Suprapubic skin (tissue), 4 donors: ENCODE measurements at regions not wholly inside any gene's neighbourhood (a gene's known extent, or its start where the extent isn't known, plus 50 kb on each side); places are given as distances from the start of the nearest gene placed in this dataset.

Experiments
- DNase-seq, 2 donors: peaks; one replicate each; pipeline ENCODE4 v3.0.0-alpha.2; 2019; ENCODE audit warnings: low spot score in 2 of 2
- H3K27ac ChIP-seq: fragments of 200-600 bp; sonication (generic); one replicate; pipeline ENCODE4 v1.5.1; 2019
- H3K27me3 ChIP-seq: fragments of 200-600 bp; sonication (generic); one replicate; pipeline ENCODE4 v1.5.1; 2019
- H3K36me3 ChIP-seq: fragments of 200-600 bp; sonication (generic); one replicate; pipeline ENCODE4 v1.5.1; 2019
- H3K4me1 ChIP-seq: fragments of 200-600 bp; sonication (generic); one replicate; pipeline ENCODE4 v1.5.1; 2019
- H3K4me3 ChIP-seq: fragments of 200-600 bp; sonication (generic); one replicate; pipeline ENCODE4 v1.5.1; 2019; ENCODE audit warnings: mild to moderate bottlenecking
- H3K9me3 ChIP-seq: fragments of 200-600 bp; sonication (generic); one replicate; pipeline ENCODE4 v1.5.1; 2019
- EP300 ChIP-seq: sonication (generic); formaldehyde crosslinking; IDR thresholded peaks from one replicate; pipeline ENCODE4 v1.6.1; 2017; ENCODE audit warnings: antibody characterized with exemption
- POLR2A ChIP-seq, 2 donors: fragments of 450-650 bp; IDR thresholded peaks; one replicate each; pipeline ENCODE4 v1.6.1; 2017; ENCODE audit warnings: antibody characterized with exemption in 2 of 2, mild to moderate bottlenecking in 2 of 2, moderate library complexity in 2 of 2
- POLR2AphosphoS5 ChIP-seq, 3 donors: sonication (generic); formaldehyde crosslinking; IDR thresholded peaks; one replicate each; pipeline ENCODE4 v1.6.1; 2017; ENCODE audit warnings: antibody characterized with exemption in 3 of 3
- WGBS: methylation state at CpG from one replicate; pipeline ENCODE4 v1.1.5; 2018; 5-methylcytosine and 5-hydroxymethylcytosine counted together
- TF ChIP-seq, protein P1 (sequence below), 2 donors: fragments of 200-600 bp in 1 of 2; fragments of 450-650 bp in 1 of 2; sonication (generic) in 1 of 2; IDR thresholded peaks; one replicate each; pipeline ENCODE4 v1.5.1; 2016 to 2019; ENCODE audit warnings: antibody characterized with exemption in 2 of 2, mild to moderate bottlenecking in 1 of 2, moderate library complexity in 1 of 2

DNA sequence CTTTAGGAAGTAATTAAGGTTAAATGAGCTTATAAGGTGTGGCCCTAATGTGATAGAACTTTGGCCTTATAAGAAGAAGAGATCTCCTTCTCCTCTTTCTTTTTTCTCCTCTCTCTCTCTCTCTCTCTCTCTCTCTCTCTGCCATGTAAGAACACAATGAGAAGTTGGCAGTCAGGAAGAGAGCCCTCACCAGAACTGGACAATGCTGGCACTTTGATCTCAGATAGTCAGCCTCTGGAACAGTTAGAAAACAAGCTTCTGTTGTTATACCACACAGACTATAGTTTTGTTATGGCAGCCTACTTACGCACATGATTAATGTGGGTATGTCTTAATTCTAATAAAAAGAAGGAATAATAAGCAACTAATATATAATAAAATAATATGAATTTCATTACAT, 444.2 kb upstream of the LRRC7 start:
- TF ChIP-seq, protein P1, sequence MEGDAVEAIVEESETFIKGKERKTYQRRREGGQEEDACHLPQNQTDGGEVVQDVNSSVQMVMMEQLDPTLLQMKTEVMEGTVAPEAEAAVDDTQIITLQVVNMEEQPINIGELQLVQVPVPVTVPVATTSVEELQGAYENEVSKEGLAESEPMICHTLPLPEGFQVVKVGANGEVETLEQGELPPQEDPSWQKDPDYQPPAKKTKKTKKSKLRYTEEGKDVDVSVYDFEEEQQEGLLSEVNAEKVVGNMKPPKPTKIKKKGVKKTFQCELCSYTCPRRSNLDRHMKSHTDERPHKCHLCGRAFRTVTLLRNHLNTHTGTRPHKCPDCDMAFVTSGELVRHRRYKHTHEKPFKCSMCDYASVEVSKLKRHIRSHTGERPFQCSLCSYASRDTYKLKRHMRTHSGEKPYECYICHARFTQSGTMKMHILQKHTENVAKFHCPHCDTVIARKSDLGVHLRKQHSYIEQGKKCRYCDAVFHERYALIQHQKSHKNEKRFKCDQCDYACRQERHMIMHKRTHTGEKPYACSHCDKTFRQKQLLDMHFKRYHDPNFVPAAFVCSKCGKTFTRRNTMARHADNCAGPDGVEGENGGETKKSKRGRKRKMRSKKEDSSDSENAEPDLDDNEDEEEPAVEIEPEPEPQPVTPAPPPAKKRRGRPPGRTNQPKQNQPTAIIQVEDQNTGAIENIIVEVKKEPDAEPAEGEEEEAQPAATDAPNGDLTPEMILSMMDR (IDR thresholded peaks at IDR 0.05): no peak
- no peak for TF ChIP-seq EP300
- no peak for TF ChIP-seq POLR2AphosphoS5 (IDR thresholded peaks at IDR 0.05)
- TF ChIP-seq POLR2A (IDR thresholded peaks at IDR 0.05): no peak
- no peaks in the 10 kb centered on the region for H3K27me3 ChIP-seq
- DNase-seq: no peak
- no peaks in the 10 kb centered on the region for H3K9me3 ChIP-seq
- no peaks in the 10 kb centered on the region for H3K36me3 ChIP-seq
- no peak overlapping the region for H3K27ac ChIP-seq
- no peaks in the 10 kb centered on the region for H3K4me1 ChIP-seq
- 93% methylated on average over 1 of the region's 1 CpG for WGBS
- no peak overlapping the region for H3K4me3 ChIP-seq

DNA sequence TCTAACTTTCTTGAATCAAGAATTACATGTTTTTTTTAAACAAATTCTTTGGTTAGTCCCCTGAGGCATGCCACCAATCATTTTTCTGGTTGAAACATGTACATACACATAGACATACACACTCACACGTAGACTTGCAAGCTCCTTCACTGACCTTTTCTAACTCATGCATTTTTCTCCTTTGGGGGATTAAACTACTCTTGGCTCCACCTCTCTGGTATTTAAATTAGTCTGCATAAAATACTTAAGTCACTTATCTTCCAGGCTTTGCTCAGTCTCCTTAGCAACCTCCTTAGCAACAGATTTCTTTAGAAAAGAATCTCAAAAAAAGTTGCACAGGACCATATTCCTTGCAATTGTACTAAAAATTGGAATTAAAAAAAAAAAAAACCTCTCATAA, 440.9 kb upstream of the LRRC7 start:
- H3K9me3 ChIP-seq: no peaks in the 10 kb centered on the region
- H3K4me3 ChIP-seq: no peak overlapping the region
- 38% methylated on average over 1 of the region's 1 CpG for WGBS
- H3K36me3 ChIP-seq: no peaks in the 10 kb centered on the region
- no peak for DNase-seq
- no peak overlapping the region for H3K27ac ChIP-seq
- H3K27me3 ChIP-seq: no peaks in the 10 kb centered on the region
- TF ChIP-seq POLR2AphosphoS5 (IDR thresholded peaks at IDR 0.05) (no peak), POLR2A (IDR thresholded peaks at IDR 0.05) (no peak), EP300 (no peak)
- TF ChIP-seq, protein P1 (IDR thresholded peaks at IDR 0.05): no peak
- no peaks in the 10 kb centered on the region for H3K4me1 ChIP-seq

DNA sequence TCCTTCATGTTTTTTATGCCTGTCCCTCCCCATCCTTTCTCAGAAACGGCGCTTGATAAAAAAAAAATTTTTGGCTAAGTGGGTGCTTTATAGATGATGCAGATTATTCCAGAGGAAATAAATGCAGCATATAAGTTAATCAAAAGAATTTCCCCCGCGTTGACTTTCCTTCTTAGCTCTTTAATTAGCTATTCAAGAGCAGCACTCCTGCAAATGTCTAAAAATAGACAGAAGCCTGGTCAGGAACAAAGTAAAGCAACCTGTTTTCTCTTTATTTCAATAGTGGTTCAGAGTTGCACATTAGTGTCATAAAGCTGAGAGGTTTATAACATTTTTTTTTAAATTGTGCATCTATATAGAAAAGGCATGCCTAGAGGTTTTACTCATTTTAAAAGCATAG, 439.5 kb upstream of the LRRC7 start:
- WGBS: 60% methylated on average over 4 of the region's 4 CpGs
- H3K4me1 ChIP-seq: no peaks in the 10 kb centered on the region
- TF ChIP-seq, protein P1 (IDR thresholded peaks at IDR 0.05): no peak
- TF ChIP-seq POLR2A (IDR thresholded peaks at IDR 0.05) (no peak), POLR2AphosphoS5 (IDR thresholded peaks at IDR 0.05) (no peak), EP300 (no peak)
- no peak overlapping the region for H3K4me3 ChIP-seq
- no peak overlapping the region for H3K27ac ChIP-seq
- no peak for DNase-seq
- H3K27me3 ChIP-seq: no peaks in the 10 kb centered on the region
- H3K36me3 ChIP-seq: no peaks in the 10 kb centered on the region
- H3K9me3 ChIP-seq: no peaks in the 10 kb centered on the region

DNA sequence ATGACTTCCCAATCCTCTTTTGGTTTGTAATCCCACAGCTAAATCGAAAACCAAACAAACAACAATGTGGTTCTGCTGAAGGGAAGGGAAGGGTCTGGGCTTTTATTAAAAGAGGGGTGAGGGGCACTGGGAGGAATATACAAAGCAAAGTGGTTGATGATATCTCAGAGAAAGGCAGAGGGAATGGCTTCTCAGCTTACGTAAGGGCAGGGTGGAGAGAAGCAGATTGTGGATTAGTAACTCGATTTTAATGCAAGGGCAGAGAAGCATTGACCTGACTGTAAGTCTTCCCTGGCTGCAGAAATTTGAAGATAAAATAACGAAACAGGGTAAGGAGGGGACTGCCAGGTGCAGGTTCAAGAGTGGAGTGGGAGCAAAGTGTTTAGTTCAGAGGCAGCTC, 438.2 kb upstream of the LRRC7 start:
- DNase-seq: no peak
- TF ChIP-seq, protein P1 (IDR thresholded peaks at IDR 0.05): no peak
- no peak for TF ChIP-seq POLR2A (IDR thresholded peaks at IDR 0.05)
- TF ChIP-seq EP300: no peak
- TF ChIP-seq POLR2AphosphoS5 (IDR thresholded peaks at IDR 0.05): no peak
- Histone ChIP-seq H3K27ac (no peak overlapping the region), H3K4me3 (no peak overlapping the region), H3K9me3 (no peaks in the 10 kb centered on the region), H3K36me3 (no peaks in the 10 kb centered on the region), H3K4me1 (no peaks in the 10 kb centered on the region), H3K27me3 (no peaks in the 10 kb centered on the region)
- 72% methylated on average over 4 of the region's 4 CpGs for WGBS

DNA sequence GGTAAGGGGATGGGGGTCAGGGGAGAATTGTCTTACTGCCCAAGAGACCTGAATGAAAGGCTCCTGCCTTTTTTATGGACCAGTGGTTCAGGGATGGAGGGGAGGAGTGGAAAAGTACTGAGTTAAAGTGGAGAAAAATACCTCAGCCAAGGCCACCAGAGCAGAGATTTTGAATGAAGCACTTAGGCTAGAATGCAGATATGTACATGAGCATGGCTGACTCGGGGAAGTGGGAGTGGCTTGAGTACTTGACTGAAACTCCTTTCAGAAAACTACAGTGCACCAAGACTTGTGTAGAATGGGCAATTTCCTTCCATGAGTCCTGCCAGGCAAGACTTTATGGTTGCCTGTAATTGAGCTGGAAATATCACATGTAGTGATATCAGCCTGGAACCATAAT, 429.6 kb upstream of the LRRC7 start:
- H3K27ac ChIP-seq: no peak overlapping the region
- H3K36me3 ChIP-seq: no peaks in the 10 kb centered on the region
- no peak for TF ChIP-seq EP300
- no peak for TF ChIP-seq POLR2AphosphoS5 (IDR thresholded peaks at IDR 0.05)
- TF ChIP-seq, protein P1 (IDR thresholded peaks at IDR 0.05): no peak
- TF ChIP-seq POLR2A (IDR thresholded peaks at IDR 0.05): no peak
- H3K9me3 ChIP-seq: no peaks in the 10 kb centered on the region
- H3K4me3 ChIP-seq: no peak overlapping the region
- no peaks in the 10 kb centered on the region for H3K4me1 ChIP-seq
- no peak for DNase-seq
- H3K27me3 ChIP-seq: no peaks in the 10 kb centered on the region
- WGBS: 58% methylated on average over 1 of the region's 1 CpG
